Stomach (tissue), 4 donors: ENCODE measurements at regions not wholly inside any gene's neighbourhood (a gene's known extent, or its start where the extent isn't known, plus 50 kb on each side); places are given as distances from the start of the nearest gene placed in this dataset.

Experiments
- CTCF ChIP-seq, 7 experiments: fragments of 450-650 bp in 4 of 7; fragments of 200-600 bp in 3 of 7; sonication (generic) in 3 of 7; IDR thresholded peaks; one replicate each; pipeline ENCODE4 v1.5.1; 2016 to 2019; ENCODE audit warnings: antibody characterized with exemption in 7 of 7, control low read depth in 2 of 7, mild to moderate bottlenecking in 1 of 7
- EP300 ChIP-seq: sonication (generic); formaldehyde crosslinking; IDR thresholded peaks from one replicate; pipeline ENCODE4 v1.6.1; 2017; ENCODE audit warnings: antibody characterized with exemption
- POLR2AphosphoS5 ChIP-seq, 3 donors: sonication (generic); formaldehyde crosslinking; IDR thresholded peaks; one replicate each; pipeline ENCODE4 v1.6.1; 2016; ENCODE audit warnings: antibody characterized with exemption in 3 of 3

- TF ChIP-seq CTCF (IDR thresholded peaks at IDR 0.05) (no peak), EP300 (no peak), POLR2AphosphoS5 (IDR thresholded peaks at IDR 0.05) (no peak)
These were observed 187.8 kb downstream of the MYLK4 start for GRCh38 chr6:2562721-2563451.
